Fibroblast of lung (primary cell): ENCODE measurements at regions not wholly inside any gene's neighbourhood (a gene's known extent, or its start where the extent isn't known, plus 50 kb on each side); places are given as distances from the start of the nearest gene placed in this dataset.

Source experiments
- DNase-seq, 2 donors: peaks; one replicate each; pipeline versions ENCODE4 v3.0.0 to v3.0.0-alpha.2; 2010; ENCODE audit warnings: low read depth in 2 of 2
- H2AFZ ChIP-seq: 2 replicates; pipeline ENCODE4 v1.5.1; 2012; ENCODE audit warnings: low read length, control low read depth, inconsistent platforms
- H3K27ac ChIP-seq: 2 replicates; pipeline ENCODE4 v1.5.1; 2011; ENCODE audit warnings: low read length, control low read depth; ENCODE audit not compliant: insufficient read depth
- H3K27me3 ChIP-seq: 2 replicates; pipeline ENCODE4 v1.5.1; 2011; ENCODE audit warnings: mild to moderate bottlenecking, low read length; ENCODE audit not compliant: control insufficient read depth, insufficient read depth
- H3K36me3 ChIP-seq: 2 replicates; pipeline ENCODE4 v1.5.1; 2011; ENCODE audit warnings: low read length; ENCODE audit not compliant: control insufficient read depth, insufficient read depth
- H3K4me1 ChIP-seq: 2 replicates; pipeline ENCODE4 v1.5.1; 2011; ENCODE audit warnings: low read length; ENCODE audit not compliant: control insufficient read depth, insufficient read depth; ENCODE audit errors: extremely low read depth
- H3K4me2 ChIP-seq: 2 replicates; pipeline ENCODE4 v1.5.1; 2011; ENCODE audit warnings: low read length, control low read depth; ENCODE audit not compliant: insufficient read depth; ENCODE audit errors: extremely low read depth
- H3K4me3 ChIP-seq, 4 experiments: fragments of 200-600 bp in 1 of 4; sonication (generic) in 1 of 4; replicated peaks in 1 of 4; 2 replicates each; pipeline ENCODE4 v1.5.1; 2011 to 2016; ENCODE audit warnings: low read length in 4 of 4, low read depth in 3 of 4, mild to moderate bottlenecking in 3 of 4, control low read depth in 2 of 4, inconsistent platforms in 1 of 4, mixed read lengths in 1 of 4; ENCODE audit not compliant: insufficient read depth in 1 of 4; ENCODE audit errors: control extremely low read depth in 1 of 4
- H3K79me2 ChIP-seq: 2 replicates; pipeline ENCODE4 v1.5.1; 2012; ENCODE audit warnings: mild to moderate bottlenecking, low read length, inconsistent platforms; ENCODE audit not compliant: control insufficient read depth, insufficient read depth
- H3K9ac ChIP-seq: 2 replicates; pipeline ENCODE4 v1.5.1; 2011; ENCODE audit warnings: mild to moderate bottlenecking, low read length, control low read depth; ENCODE audit not compliant: insufficient read depth
- H3K9me3 ChIP-seq: 2 replicates; pipeline ENCODE4 v1.5.1; 2012; ENCODE audit warnings: low read depth, low read length; ENCODE audit not compliant: control insufficient read depth, insufficient read depth
- H4K20me1 ChIP-seq: 2 replicates; pipeline ENCODE4 v1.5.1; 2011; ENCODE audit warnings: low read length; ENCODE audit not compliant: control insufficient read depth, insufficient read depth; ENCODE audit errors: extremely low read depth
- CTCF ChIP-seq, 2 donors: IDR thresholded peaks in 1 of 2; conservative IDR thresholded peaks in 1 of 2; 1 replicate in 1 of 2; 2 replicates in 1 of 2; pipeline ENCODE4 v1.5.1; 2011 to 2012; ENCODE audit warnings: low read length in 2 of 2, control low read depth in 1 of 2, inconsistent platforms in 1 of 2, low read depth in 1 of 2, mild to moderate bottlenecking in 1 of 2
- EZH2 ChIP-seq: IDR thresholded peaks from 2 replicates; pipeline ENCODE4 v1.5.1; 2012; ENCODE audit warnings: low read length, control low read depth, mild to moderate bottlenecking; ENCODE audit errors: missing control alignments

GRCh38 chrX:104488811-104489210 is 77.2 kb upstream of the IL1RAPL2 start:
- Histone ChIP-seq H3K79me2 (no peaks in the 10 kb centered on the region), H3K4me1 (no peaks in the 10 kb centered on the region), H2AFZ (no peak overlapping the region), H3K4me2 (no peak overlapping the region), H4K20me1 (no peaks in the 10 kb centered on the region), H3K4me3 (no peak overlapping the region), H3K27ac (no peak overlapping the region), H3K9me3 (no peaks in the 10 kb centered on the region), H3K27me3 (no peaks in the 10 kb centered on the region), H3K9ac (no peak overlapping the region), H3K36me3 (no peaks in the 10 kb centered on the region)
- DNase-seq: peak in 1 of 2 donors; percentile 1
- TF ChIP-seq CTCF (conservative IDR thresholded peaks at IDR 0.05 in 1 of 2, IDR thresholded peaks at IDR 0.05 in 1 of 2; ENCODE audit: low read depth in 1 of 2, low read length in 2 of 2) (no peak), EZH2 (no peak)

- no peaks in the 10 kb centered on the region for H3K4me1 ChIP-seq
- H3K4me2 ChIP-seq: no peak overlapping the region
- TF ChIP-seq EZH2 (no peak), CTCF (conservative IDR thresholded peaks at IDR 0.05 in 1 of 2, IDR thresholded peaks at IDR 0.05 in 1 of 2; ENCODE audit: low read depth in 1 of 2, low read length in 2 of 2) (no peak)
- no peaks in the 10 kb centered on the region for H3K36me3 ChIP-seq
- H3K27me3 ChIP-seq: no peaks in the 10 kb centered on the region
- no peak overlapping the region for H2AFZ ChIP-seq
- no peak overlapping the region for H3K9ac ChIP-seq
- H3K9me3 ChIP-seq: no peaks in the 10 kb centered on the region
- H3K27ac ChIP-seq: no peak overlapping the region
- H3K79me2 ChIP-seq: no peaks in the 10 kb centered on the region
- no peak for DNase-seq
- H3K4me3 ChIP-seq: no peak overlapping the region
- no peaks in the 10 kb centered on the region for H4K20me1 ChIP-seq
These were observed 79.3 kb upstream of the IL1RAPL2 start for GRCh38 chrX:104486691-104487090.

GRCh38 chrX:104482757-104483156 is 83.2 kb upstream of the IL1RAPL2 start:
- no peak overlapping the region for H3K4me3 ChIP-seq
- no peaks in the 10 kb centered on the region for H3K4me1 ChIP-seq
- no peak for DNase-seq
- no peaks in the 10 kb centered on the region for H3K9me3 ChIP-seq
- no peaks in the 10 kb centered on the region for H3K27me3 ChIP-seq
- peak in 1 of 2 donors; percentile 7 for TF ChIP-seq CTCF (conservative IDR thresholded peaks at IDR 0.05 in 1 of 2, IDR thresholded peaks at IDR 0.05 in 1 of 2; ENCODE audit: low read depth in 1 of 2, low read length in 2 of 2)
- no peak for TF ChIP-seq EZH2
- H4K20me1 ChIP-seq: no peaks in the 10 kb centered on the region
- H3K9ac ChIP-seq: no peak overlapping the region
- no peaks in the 10 kb centered on the region for H3K79me2 ChIP-seq
- H3K36me3 ChIP-seq: no peaks in the 10 kb centered on the region
- no peak overlapping the region for H3K4me2 ChIP-seq
- no peak overlapping the region for H3K27ac ChIP-seq
- H2AFZ ChIP-seq: no peak overlapping the region
